ENCODE measurements at regions not wholly inside any gene's neighbourhood (a gene's known extent, or its start where the extent isn't known, plus 50 kb on each side); places are given as distances from the start of the nearest gene placed in this dataset.
"Not testable (repeated sequence)": the region's sequence is repeated elsewhere in the genome, so short reads cannot be mapped to it uniquely, and the experiment has no call there.

GRCh38 chr2:17130627-17131026 lies 387.6 kb downstream of the RAD51AP2 start:
- H3K36me3 Mint-ChIP-seq (ENCODE audit: low read depth), result not testable (repeated sequence)

GRCh38 chr2:17125989-17126620 lies 392.1 kb downstream of the RAD51AP2 start:
- DNase-seq (ENCODE audit: low spot score), result no peak
- H3K4me3 Mint-ChIP-seq, result no peak overlapping the region
- no peaks in the 10 kb centered on the region for H3K27me3 Mint-ChIP-seq (ENCODE audit: low read depth)
- H3K9me3 Mint-ChIP-seq, result no peaks in the 10 kb centered on the region
- no peak overlapping the region for H3K27ac Mint-ChIP-seq
- H3K4me1 Mint-ChIP-seq (ENCODE audit: low read depth), result no peaks in the 10 kb centered on the region
- no peaks in the 10 kb centered on the region for H3K36me3 Mint-ChIP-seq (ENCODE audit: low read depth)

More at GRCh38 chr2:17130627-17131026, 387.6 kb downstream of the RAD51AP2 start:
- H3K27ac Mint-ChIP-seq; H3K9me3 Mint-ChIP-seq; H3K4me1 Mint-ChIP-seq (ENCODE audit: low read depth); DNase-seq (ENCODE audit: low spot score); H3K27me3 Mint-ChIP-seq (ENCODE audit: low read depth); H3K4me3 Mint-ChIP-seq: not testable (repeated sequence)

GRCh38 chr2:17124575-17125318 lies 393.5 kb downstream of the RAD51AP2 start:
- no peaks in the 10 kb centered on the region for H3K27me3 Mint-ChIP-seq (ENCODE audit: low read depth)
- no peaks in the 10 kb centered on the region for H3K9me3 Mint-ChIP-seq
- no peak overlapping the region for H3K27ac Mint-ChIP-seq
- no peak overlapping the region for H3K4me3 Mint-ChIP-seq
- no peaks in the 10 kb centered on the region for H3K4me1 Mint-ChIP-seq (ENCODE audit: low read depth)
- no peaks in the 10 kb centered on the region for H3K36me3 Mint-ChIP-seq (ENCODE audit: low read depth)
- DNase-seq (ENCODE audit: low spot score), result no peak

- Mint-ChIP-seq H3K4me1 (ENCODE audit: low read depth) (no peaks in the 10 kb centered on the region), H3K4me3 (no peak overlapping the region), H3K27me3 (ENCODE audit: low read depth) (no peaks in the 10 kb centered on the region), H3K27ac (no peak overlapping the region), H3K9me3 (no peaks in the 10 kb centered on the region), H3K36me3 (ENCODE audit: low read depth) (no peaks in the 10 kb centered on the region)
- no peak for DNase-seq (ENCODE audit: low spot score)
Observed at GRCh38 chr2:17122887-17123501, 395.2 kb downstream of the RAD51AP2 start.

- DNase-seq (ENCODE audit: low spot score), result no peak
- no peak overlapping the region for H3K27ac Mint-ChIP-seq
- no peaks in the 10 kb centered on the region for H3K4me1 Mint-ChIP-seq (ENCODE audit: low read depth)
- H3K9me3 Mint-ChIP-seq, result no peaks in the 10 kb centered on the region
- no peaks in the 10 kb centered on the region for H3K27me3 Mint-ChIP-seq (ENCODE audit: low read depth)
- no peak overlapping the region for H3K4me3 Mint-ChIP-seq
- no peaks in the 10 kb centered on the region for H3K36me3 Mint-ChIP-seq (ENCODE audit: low read depth)
Observed at GRCh38 chr2:17115466-17115865, 402.8 kb downstream of the RAD51AP2 start.

- Mint-ChIP-seq H3K27me3 (ENCODE audit: low read depth) (no peaks in the 10 kb centered on the region), H3K9me3 (no peaks in the 10 kb centered on the region), H3K27ac (no peak overlapping the region), H3K4me1 (ENCODE audit: low read depth) (no peaks in the 10 kb centered on the region), H3K36me3 (ENCODE audit: low read depth) (no peaks in the 10 kb centered on the region), H3K4me3 (no peak overlapping the region)
- no peak for DNase-seq (ENCODE audit: low spot score)
Observed at GRCh38 chr2:17115042-17115441, 403.2 kb downstream of the RAD51AP2 start.

- H3K9me3 Mint-ChIP-seq, result no peaks in the 10 kb centered on the region
- no peaks in the 10 kb centered on the region for H3K36me3 Mint-ChIP-seq (ENCODE audit: low read depth)
- H3K4me3 Mint-ChIP-seq, result no peak overlapping the region
- H3K4me1 Mint-ChIP-seq (ENCODE audit: low read depth), result no peaks in the 10 kb centered on the region
- H3K27ac Mint-ChIP-seq, result no peak overlapping the region
- H3K27me3 Mint-ChIP-seq (ENCODE audit: low read depth), result no peaks in the 10 kb centered on the region
- no peak for DNase-seq (ENCODE audit: low spot score)
Observed at GRCh38 chr2:17107871-17108270, 410.4 kb downstream of the RAD51AP2 start.

GRCh38 chr2:17107151-17107550 lies 411.1 kb downstream of the RAD51AP2 start:
- H3K27me3 Mint-ChIP-seq (ENCODE audit: low read depth), result no peaks in the 10 kb centered on the region
- no peak overlapping the region for H3K4me3 Mint-ChIP-seq
- no peaks in the 10 kb centered on the region for H3K36me3 Mint-ChIP-seq (ENCODE audit: low read depth)
- no peak overlapping the region for H3K27ac Mint-ChIP-seq
- H3K9me3 Mint-ChIP-seq, result no peaks in the 10 kb centered on the region
- no peaks in the 10 kb centered on the region for H3K4me1 Mint-ChIP-seq (ENCODE audit: low read depth)
- no peak for DNase-seq (ENCODE audit: low spot score)

- no peaks in the 10 kb centered on the region for H3K4me1 Mint-ChIP-seq (ENCODE audit: low read depth)
- H3K36me3 Mint-ChIP-seq (ENCODE audit: low read depth), result no peaks in the 10 kb centered on the region
- H3K9me3 Mint-ChIP-seq, result no peaks in the 10 kb centered on the region
- DNase-seq (ENCODE audit: low spot score), result no peak
- no peak overlapping the region for H3K4me3 Mint-ChIP-seq
- no peaks in the 10 kb centered on the region for H3K27me3 Mint-ChIP-seq (ENCODE audit: low read depth)
- H3K27ac Mint-ChIP-seq, result no peak overlapping the region
Observed at GRCh38 chr2:17106418-17106817, 411.8 kb downstream of the RAD51AP2 start.

GRCh38 chr2:17104454-17104853 lies 413.8 kb downstream of the RAD51AP2 start:
- H3K27me3 Mint-ChIP-seq (ENCODE audit: low read depth), result no peaks in the 10 kb centered on the region
- no peaks in the 10 kb centered on the region for H3K4me1 Mint-ChIP-seq (ENCODE audit: low read depth)
- no peak overlapping the region for H3K4me3 Mint-ChIP-seq
- no peaks in the 10 kb centered on the region for H3K36me3 Mint-ChIP-seq (ENCODE audit: low read depth)
- H3K9me3 Mint-ChIP-seq, result no peaks in the 10 kb centered on the region
- no peak overlapping the region for H3K27ac Mint-ChIP-seq
- DNase-seq (ENCODE audit: low spot score), result no peak

GRCh38 chr2:17101596-17101995 lies 416.6 kb downstream of the RAD51AP2 start:
- Mint-ChIP-seq H3K36me3 (ENCODE audit: low read depth) (no peaks in the 10 kb centered on the region), H3K27ac (no peak overlapping the region), H3K4me3 (no peak overlapping the region), H3K9me3 (no peaks in the 10 kb centered on the region), H3K4me1 (ENCODE audit: low read depth) (no peaks in the 10 kb centered on the region), H3K27me3 (ENCODE audit: low read depth) (no peaks in the 10 kb centered on the region)
- DNase-seq (ENCODE audit: low spot score), result no peak

GRCh38 chr2:17101091-17101490 lies 417.1 kb downstream of the RAD51AP2 start:
- H3K4me1 Mint-ChIP-seq (ENCODE audit: low read depth), result no peaks in the 10 kb centered on the region
- no peak overlapping the region for H3K4me3 Mint-ChIP-seq
- H3K9me3 Mint-ChIP-seq, result no peaks in the 10 kb centered on the region
- no peak overlapping the region for H3K27ac Mint-ChIP-seq
- H3K36me3 Mint-ChIP-seq (ENCODE audit: low read depth), result no peaks in the 10 kb centered on the region
- no peaks in the 10 kb centered on the region for H3K27me3 Mint-ChIP-seq (ENCODE audit: low read depth)
- DNase-seq (ENCODE audit: low spot score), result no peak

GRCh38 chr2:17095340-17095739 lies 422.9 kb downstream of the RAD51AP2 start:
- DNase-seq (ENCODE audit: low spot score), result no peak
- no peaks in the 10 kb centered on the region for H3K9me3 Mint-ChIP-seq
- no peaks in the 10 kb centered on the region for H3K4me1 Mint-ChIP-seq (ENCODE audit: low read depth)
- H3K4me3 Mint-ChIP-seq, result no peak overlapping the region
- no peaks in the 10 kb centered on the region for H3K27me3 Mint-ChIP-seq (ENCODE audit: low read depth)
- H3K27ac Mint-ChIP-seq, result no peak overlapping the region
- no peaks in the 10 kb centered on the region for H3K36me3 Mint-ChIP-seq (ENCODE audit: low read depth)

- H3K36me3 Mint-ChIP-seq (ENCODE audit: low read depth), result no peaks in the 10 kb centered on the region
- no peaks in the 10 kb centered on the region for H3K27me3 Mint-ChIP-seq (ENCODE audit: low read depth)
- DNase-seq (ENCODE audit: low spot score), result no peak
- no peaks in the 10 kb centered on the region for H3K4me1 Mint-ChIP-seq (ENCODE audit: low read depth)
- H3K4me3 Mint-ChIP-seq, result no peak overlapping the region
- H3K27ac Mint-ChIP-seq, result no peak overlapping the region
- no peaks in the 10 kb centered on the region for H3K9me3 Mint-ChIP-seq
Observed at GRCh38 chr2:17093712-17094111, 424.5 kb downstream of the RAD51AP2 start.
